Naive thymus-derived CD4-positive, alpha-beta T cell (primary cell): ENCODE measurements at regions not wholly inside any gene's neighbourhood (a gene's known extent, or its start where the extent isn't known, plus 50 kb on each side); places are given as distances from the start of the nearest gene placed in this dataset.

Experiments used
- ATAC-seq: fragments of 150-1000 bp; cut with Tn5 transposase; 2 replicates; pipeline ENCODE4 v1.10.0; 2021; ENCODE audit warnings: mild to moderate bottlenecking, moderate library complexity
- CTCF ChIA-PET: fragments of 350-600 bp; sonication (Branson Sonifier 250); formaldehyde crosslinking; loops from one replicate; lab custom pipeline; 2021; ENCODE audit warnings: antibody characterized with exemption; lab: Charles Lee
- POLR2A ChIA-PET: fragments of 350-600 bp; sonication (Branson Sonifier 250); formaldehyde crosslinking; loops from one replicate; lab custom pipeline; 2021; ENCODE audit warnings: antibody characterized with exemption, inconsistent platforms; lab: Charles Lee
- DNase-seq, 9 donors: peaks; one replicate each; pipeline versions ENCODE4 v3.0.0 to v3.0.0-alpha.2; 2020 to 2022; ENCODE audit warnings: mixed read lengths in 1 of 9
- H3K27ac ChIP-seq: one replicate; pipeline ENCODE4 v1.7.0; 2013; ENCODE audit warnings: mild to moderate bottlenecking, low read depth, low read length, moderate library complexity
- H3K27me3 ChIP-seq, 2 donors: one replicate each; pipeline ENCODE4 v1.7.0; 2013; ENCODE audit warnings: low read length in 2 of 2, mild to moderate bottlenecking in 2 of 2, moderate library complexity in 2 of 2; ENCODE audit not compliant: control insufficient read depth in 2 of 2, insufficient read depth in 2 of 2
- H3K36me3 ChIP-seq, 3 experiments: 1 replicate in 2 of 3; 2 replicates in 1 of 3; pipeline ENCODE4 v1.7.0; 2013; ENCODE audit warnings: low read length in 3 of 3, mild to moderate bottlenecking in 3 of 3, moderate library complexity in 1 of 3; ENCODE audit not compliant: insufficient read depth in 3 of 3, control insufficient read depth in 2 of 3
- H3K4me1 ChIP-seq, 2 donors: one replicate each; pipeline ENCODE4 v1.7.0; 2013; ENCODE audit warnings: low read length in 2 of 2, mild to moderate bottlenecking in 2 of 2, moderate library complexity in 1 of 2; ENCODE audit not compliant: control insufficient read depth in 2 of 2, insufficient read depth in 2 of 2
- H3K4me3 ChIP-seq: 2 replicates; pipeline ENCODE4 v1.7.0; 2013; ENCODE audit warnings: mild to moderate bottlenecking, low read length
- H3K9me3 ChIP-seq, 3 experiments: 1 replicate in 2 of 3; 2 replicates in 1 of 3; pipeline ENCODE4 v1.7.0; 2013; ENCODE audit warnings: low read length in 3 of 3; ENCODE audit not compliant: control insufficient read depth in 2 of 3
- H3K27ac Mint-ChIP-seq, 9 donors: one replicate each; pipeline ENCODE4 v1.8.0; 2020 to 2022; ENCODE audit warnings: mixed read lengths in 9 of 9, mild to moderate bottlenecking in 8 of 9, moderate library complexity in 5 of 9, inconsistent platforms in 2 of 9
- H3K27me3 Mint-ChIP-seq, 5 donors: one replicate each; pipeline ENCODE4 v1.8.0; 2021 to 2022; ENCODE audit warnings: mixed read lengths in 5 of 5, mild to moderate bottlenecking in 1 of 5
- H3K36me3 Mint-ChIP-seq, 5 donors: one replicate each; pipeline ENCODE4 v1.8.0; 2020 to 2022; ENCODE audit warnings: mixed read lengths in 5 of 5, mild to moderate bottlenecking in 3 of 5, inconsistent platforms in 1 of 5
- H3K4me1 Mint-ChIP-seq, 7 donors: one replicate each; pipeline ENCODE4 v1.8.0; 2020 to 2022; ENCODE audit warnings: mixed read lengths in 7 of 7, mild to moderate bottlenecking in 3 of 7, inconsistent platforms in 1 of 7
- H3K4me3 Mint-ChIP-seq, 10 donors: one replicate each; pipeline ENCODE4 v1.8.0; 2020 to 2022; ENCODE audit warnings: mild to moderate bottlenecking in 10 of 10, mixed read lengths in 10 of 10, moderate library complexity in 6 of 10, inconsistent platforms in 2 of 10
- H3K9me3 Mint-ChIP-seq, 11 donors: one replicate each; pipeline ENCODE4 v1.8.0; 2020 to 2022; ENCODE audit warnings: mixed read lengths in 11 of 11, mild to moderate bottlenecking in 4 of 11, inconsistent platforms in 1 of 11, moderate library complexity in 1 of 11
- intact Hi-C, 2 donors: fragments of 100-400 bp; cut with micrococcal nuclease; formaldehyde crosslinking; loops; one replicate each; pipeline ENCODE4 v1.15.1; 2023

DNA sequence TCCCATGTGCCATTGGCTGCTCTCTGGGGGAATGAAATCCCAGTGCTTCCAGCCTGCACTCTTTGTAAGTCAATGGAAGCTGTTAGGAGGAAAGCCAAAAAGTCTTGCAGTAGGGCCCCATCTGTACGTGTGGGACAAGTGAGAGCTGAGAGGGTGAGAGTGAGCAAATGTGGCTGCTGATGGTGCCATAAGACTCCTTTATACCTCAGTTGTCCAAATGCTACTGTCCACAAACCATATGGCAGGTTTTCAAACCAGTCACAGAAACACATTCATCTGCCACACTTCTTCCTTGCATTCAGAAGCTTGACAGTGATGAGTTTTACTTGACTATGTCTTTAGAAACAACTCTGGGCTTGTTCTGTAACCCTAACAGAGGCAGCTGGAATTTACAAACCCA, 543.8 kb downstream of the CSNK1G3 start:
- intact Hi-C loops: no loop called here
- no peak overlapping the region for H3K27ac ChIP-seq
- H3K27me3 ChIP-seq: no peaks in the 10 kb centered on the region
- CTCF ChIA-PET: no interaction called here
- H3K27me3 Mint-ChIP-seq: no peaks in the 10 kb centered on the region
- POLR2A ChIA-PET: no interaction called here
- H3K9me3 ChIP-seq: no peaks in the 10 kb centered on the region
- H3K36me3 Mint-ChIP-seq: no peaks in the 10 kb centered on the region
- ATAC-seq (no peak), DNase-seq (no peak)
- no peak overlapping the region for H3K27ac Mint-ChIP-seq
- H3K4me3 Mint-ChIP-seq: no peak overlapping the region
- H3K4me1 ChIP-seq: no peaks in the 10 kb centered on the region
- H3K9me3 Mint-ChIP-seq: peaks cover 0 to 6% (median 0%) of the 10 kb centered on the region in 11 donors
- peaks cover 0 to 4% (median 0%) of the 10 kb centered on the region in 7 donors for H3K4me1 Mint-ChIP-seq
- H3K36me3 ChIP-seq: no peaks in the 10 kb centered on the region
- H3K4me3 ChIP-seq: no peak overlapping the region

- Histone ChIP-seq H3K4me1 (no peaks in the 10 kb centered on the region), H3K36me3 (no peaks in the 10 kb centered on the region), H3K27ac (no peak overlapping the region), H3K27me3 (no peaks in the 10 kb centered on the region), H3K4me3 (no peak overlapping the region), H3K9me3 (no peaks in the 10 kb centered on the region)
- Mint-ChIP-seq H3K27me3 (no peaks in the 10 kb centered on the region), H3K4me1 (peaks cover 0 to 4% (median 0%) of the 10 kb centered on the region in 7 donors), H3K9me3 (peaks cover 0 to 6% (median 0%) of the 10 kb centered on the region in 11 donors), H3K4me3 (no peak overlapping the region), H3K36me3 (no peaks in the 10 kb centered on the region), H3K27ac (no peak overlapping the region)
- CTCF ChIA-PET: no interaction called here
- POLR2A ChIA-PET: no interaction called here
- intact Hi-C loops: no loop called here
- DNase-seq (no peak), ATAC-seq (no peak)
Measured at GRCh38 chr5:124054564-124054963, 542.6 kb downstream of the CSNK1G3 start.

GRCh38 chr5:124053340-124053739, 541.4 kb downstream of the CSNK1G3 start:
- Histone ChIP-seq H3K27me3 (no peaks in the 10 kb centered on the region), H3K36me3 (no peaks in the 10 kb centered on the region), H3K4me3 (no peak overlapping the region), H3K4me1 (no peaks in the 10 kb centered on the region), H3K27ac (no peak overlapping the region), H3K9me3 (no peaks in the 10 kb centered on the region)
- intact Hi-C loops: no loop called here
- Mint-ChIP-seq H3K27me3 (no peaks in the 10 kb centered on the region), H3K4me3 (no peak overlapping the region), H3K27ac (no peak overlapping the region), H3K4me1 (peaks cover 0 to 4% (median 0%) of the 10 kb centered on the region in 7 donors), H3K36me3 (no peaks in the 10 kb centered on the region), H3K9me3 (peaks cover 0 to 7% (median 0%) of the 10 kb centered on the region in 11 donors)
- CTCF ChIA-PET: no interaction called here
- POLR2A ChIA-PET: no interaction called here
- DNase-seq (no peak), ATAC-seq (no peak)

DNA sequence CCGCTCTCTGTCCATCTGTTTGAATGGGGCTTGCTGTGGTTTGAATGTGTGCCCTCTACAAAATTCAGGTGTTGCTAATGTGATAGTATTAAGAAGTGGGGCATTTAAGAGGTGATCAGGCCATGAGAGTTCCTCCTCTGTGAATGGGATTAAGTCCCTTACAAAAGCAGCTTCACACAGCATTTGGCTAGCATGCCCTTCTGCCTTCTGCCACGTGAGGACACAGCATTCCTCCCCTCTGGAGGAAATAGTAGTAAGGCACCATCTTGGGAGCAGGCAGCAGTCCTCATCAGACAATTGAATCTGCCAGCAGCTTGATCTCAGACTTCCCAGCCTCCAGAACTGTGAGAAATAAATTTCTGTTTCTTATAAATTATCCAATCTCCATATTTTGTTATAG, 540.2 kb downstream of the CSNK1G3 start:
- Mint-ChIP-seq H3K36me3 (no peaks in the 10 kb centered on the region), H3K9me3 (peaks cover 0 to 7% (median 0%) of the 10 kb centered on the region in 11 donors), H3K27me3 (no peaks in the 10 kb centered on the region), H3K4me3 (no peak overlapping the region), H3K4me1 (peaks cover 0 to 2% (median 0%) of the 10 kb centered on the region in 7 donors), H3K27ac (no peak overlapping the region)
- no peak for DNase-seq
- ATAC-seq: no peak
- ChIA-PET POLR2A (no interaction called here), CTCF (no interaction called here)
- no peak overlapping the region for H3K27ac ChIP-seq
- no peaks in the 10 kb centered on the region for H3K27me3 ChIP-seq
- intact Hi-C loops: no loop called here
- no peak overlapping the region for H3K4me3 ChIP-seq
- no peaks in the 10 kb centered on the region for H3K9me3 ChIP-seq
- no peaks in the 10 kb centered on the region for H3K4me1 ChIP-seq
- no peaks in the 10 kb centered on the region for H3K36me3 ChIP-seq

- no peaks in the 10 kb centered on the region for H3K36me3 ChIP-seq
- H3K4me3 ChIP-seq: no peak overlapping the region
- H3K27ac Mint-ChIP-seq: no peak overlapping the region
- intact Hi-C loops: no loop called here
- no peak overlapping the region for H3K4me3 Mint-ChIP-seq
- H3K9me3 Mint-ChIP-seq: peaks cover 0 to 7% (median 0%) of the 10 kb centered on the region in 11 donors
- H3K4me1 ChIP-seq: no peaks in the 10 kb centered on the region
- DNase-seq (no peak), ATAC-seq (no peak)
- H3K27me3 ChIP-seq: no peaks in the 10 kb centered on the region
- no peaks in the 10 kb centered on the region for H3K36me3 Mint-ChIP-seq
- ChIA-PET POLR2A (no interaction called here), CTCF (no interaction called here)
- H3K4me1 Mint-ChIP-seq: no peaks in the 10 kb centered on the region
- no peaks in the 10 kb centered on the region for H3K27me3 Mint-ChIP-seq
- H3K27ac ChIP-seq: no peak overlapping the region
- H3K9me3 ChIP-seq: no peaks in the 10 kb centered on the region
Measured at GRCh38 chr5:124050120-124050770, 538.3 kb downstream of the CSNK1G3 start.

- Histone ChIP-seq H3K9me3 (no peaks in the 10 kb centered on the region), H3K36me3 (no peaks in the 10 kb centered on the region), H3K27me3 (no peaks in the 10 kb centered on the region), H3K4me1 (no peaks in the 10 kb centered on the region), H3K4me3 (no peak overlapping the region), H3K27ac (no peak overlapping the region)
- ChIA-PET POLR2A (no interaction called here), CTCF (no interaction called here)
- H3K27me3 Mint-ChIP-seq: no peaks in the 10 kb centered on the region
- H3K4me1 Mint-ChIP-seq: no peaks in the 10 kb centered on the region
- H3K36me3 Mint-ChIP-seq: no peaks in the 10 kb centered on the region
- peaks cover 0 to 23% (median 2%) of the 10 kb centered on the region in 11 donors for H3K9me3 Mint-ChIP-seq
- DNase-seq: no peak
- ATAC-seq: no peak
- H3K4me3 Mint-ChIP-seq: no peak overlapping the region
- intact Hi-C loops: no loop called here
- H3K27ac Mint-ChIP-seq: no peak overlapping the region
Measured at GRCh38 chr5:124045412-124045811, 533.4 kb downstream of the CSNK1G3 start.

- H3K27ac Mint-ChIP-seq: no peak overlapping the region
- intact Hi-C loops: no loop called here
- POLR2A ChIA-PET: no interaction called here
- Histone ChIP-seq H3K9me3 (no peaks in the 10 kb centered on the region), H3K27me3 (no peaks in the 10 kb centered on the region), H3K36me3 (no peaks in the 10 kb centered on the region), H3K4me1 (no peaks in the 10 kb centered on the region), H3K4me3 (no peak overlapping the region), H3K27ac (no peak overlapping the region)
- H3K27me3 Mint-ChIP-seq: no peaks in the 10 kb centered on the region
- no peaks in the 10 kb centered on the region for H3K4me1 Mint-ChIP-seq
- no peak overlapping the region for H3K4me3 Mint-ChIP-seq
- no peaks in the 10 kb centered on the region for H3K36me3 Mint-ChIP-seq
- CTCF ChIA-PET: no interaction called here
- DNase-seq: no peak
- H3K9me3 Mint-ChIP-seq: peaks cover 0 to 22% (median 2%) of the 10 kb centered on the region in 11 donors
- ATAC-seq: no peak
Measured at GRCh38 chr5:124044613-124045012, 532.6 kb downstream of the CSNK1G3 start.
